Thymus (tissue), 11 donors: ENCODE measurements at regions not wholly inside any gene's neighbourhood (a gene's known extent, or its start where the extent isn't known, plus 50 kb on each side); places are given as distances from the start of the nearest gene placed in this dataset.

Experiments used
- DNase-seq, 9 donors: peaks; one replicate each; pipeline ENCODE4 v3.0.0-alpha.2; 2013; ENCODE audit warnings: low spot score in 9 of 9, low read depth in 6 of 9, missing footprints in 1 of 9
- H3K27ac ChIP-seq, 2 donors: one replicate each; pipeline ENCODE4 v1.5.1; 2013; ENCODE audit warnings: control low read depth in 1 of 2, low read depth in 1 of 2, low read length in 1 of 2, mild to moderate bottlenecking in 1 of 2, moderate library complexity in 1 of 2
- H3K27me3 ChIP-seq, 2 donors: one replicate each; pipeline ENCODE4 v1.5.1; 2013; ENCODE audit warnings: low read length in 1 of 2; ENCODE audit not compliant: control insufficient read depth in 2 of 2, insufficient read depth in 1 of 2
- H3K36me3 ChIP-seq, 2 donors: one replicate each; pipeline ENCODE4 v1.5.1; 2013; ENCODE audit warnings: low read length in 1 of 2, mild to moderate bottlenecking in 1 of 2, moderate library complexity in 1 of 2; ENCODE audit not compliant: control insufficient read depth in 2 of 2, insufficient read depth in 2 of 2
- H3K4me1 ChIP-seq, 2 donors: one replicate each; pipeline ENCODE4 v1.5.1; 2013; ENCODE audit warnings: low read length in 2 of 2; ENCODE audit not compliant: control insufficient read depth in 2 of 2, insufficient read depth in 2 of 2
- H3K4me3 ChIP-seq, 2 donors: one replicate each; pipeline ENCODE4 v1.5.1; 2013; ENCODE audit warnings: low read length in 2 of 2, control low read depth in 1 of 2, mild to moderate bottlenecking in 1 of 2
- H3K9me3 ChIP-seq, 2 donors: one replicate each; pipeline ENCODE4 v1.5.1; 2013; ENCODE audit warnings: low read length in 1 of 2, mild to moderate bottlenecking in 1 of 2; ENCODE audit not compliant: control insufficient read depth in 2 of 2, insufficient read depth in 1 of 2
- WGBS: extraction: QIAGEN DNeasy Blood & Tissue Kit; methylation state at CpG from one replicate; pipeline ENCODE4 v1.1.7; 2013; 5-methylcytosine and 5-hydroxymethylcytosine counted together
- donor health status: healthy.

GRCh38 chr10:32121648-32122047 lies 65.4 kb upstream of the KIF5B start:
- 97% methylated on average over 4 of the region's 4 CpGs for WGBS
- Histone ChIP-seq H3K27ac (no peak overlapping the region), H3K9me3 (peaks cover 1 to 17% of the 10 kb centered on the region in 2 donors), H3K27me3 (no peaks in the 10 kb centered on the region), H3K4me1 (no peaks in the 10 kb centered on the region), H3K36me3 (no peaks in the 10 kb centered on the region), H3K4me3 (no peak overlapping the region)
- no peak for DNase-seq

GRCh38 chr10:32120147-32120546 lies 63.9 kb upstream of the KIF5B start:
- no peak for DNase-seq
- H3K9me3 ChIP-seq, result peaks cover 1 to 17% of the 10 kb centered on the region in 2 donors
- no peaks in the 10 kb centered on the region for H3K4me1 ChIP-seq
- H3K27ac ChIP-seq, result no peak overlapping the region
- 96% methylated on average over 3 of the region's 3 CpGs for WGBS
- H3K4me3 ChIP-seq, result no peak overlapping the region
- no peaks in the 10 kb centered on the region for H3K36me3 ChIP-seq
- H3K27me3 ChIP-seq, result no peaks in the 10 kb centered on the region

DNA sequence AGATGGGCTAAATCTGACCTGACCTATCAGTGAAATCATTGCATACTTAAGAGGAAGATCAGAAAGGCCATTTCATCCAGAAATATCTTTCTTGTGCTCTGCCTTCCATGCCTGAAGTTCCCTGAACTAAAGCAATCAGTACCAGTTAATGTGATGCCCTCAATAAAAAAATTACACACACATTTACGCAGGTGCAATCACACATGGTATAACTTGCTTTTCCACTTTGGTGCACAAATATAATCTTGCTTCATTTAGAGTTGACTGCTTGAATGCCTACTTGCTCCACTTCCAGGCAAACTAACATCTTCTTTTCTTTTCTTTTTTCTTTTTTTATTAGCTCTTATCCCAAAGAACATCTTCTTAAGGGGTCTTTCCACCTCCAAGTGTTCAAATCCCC lies 58.3 kb upstream of the KIF5B start:
- WGBS, result 96% methylated on average over 1 of the region's 1 CpG
- no peaks in the 10 kb centered on the region for H3K27me3 ChIP-seq
- no peak for DNase-seq

GRCh38 chr10:32112055-32112454 lies 55.8 kb upstream of the KIF5B start:
- 90% methylated on average over 3 of the region's 3 CpGs for WGBS
- Histone ChIP-seq H3K27ac (no peak overlapping the region), H3K4me3 (no peak overlapping the region), H3K27me3 (no peaks in the 10 kb centered on the region), H3K9me3 (peaks cover 0 to 11% of the 10 kb centered on the region in 2 donors), H3K4me1 (no peaks in the 10 kb centered on the region), H3K36me3 (no peaks in the 10 kb centered on the region)
- no peak for DNase-seq

More for the DNA sequence above, 58.3 kb upstream of the KIF5B start:
- H3K27ac ChIP-seq, result no peak overlapping the region
- peaks cover 0 to 8% of the 10 kb centered on the region in 2 donors for H3K9me3 ChIP-seq
- no peaks in the 10 kb centered on the region for H3K36me3 ChIP-seq
- H3K4me1 ChIP-seq, result no peaks in the 10 kb centered on the region
- H3K4me3 ChIP-seq, result no peak overlapping the region

DNA sequence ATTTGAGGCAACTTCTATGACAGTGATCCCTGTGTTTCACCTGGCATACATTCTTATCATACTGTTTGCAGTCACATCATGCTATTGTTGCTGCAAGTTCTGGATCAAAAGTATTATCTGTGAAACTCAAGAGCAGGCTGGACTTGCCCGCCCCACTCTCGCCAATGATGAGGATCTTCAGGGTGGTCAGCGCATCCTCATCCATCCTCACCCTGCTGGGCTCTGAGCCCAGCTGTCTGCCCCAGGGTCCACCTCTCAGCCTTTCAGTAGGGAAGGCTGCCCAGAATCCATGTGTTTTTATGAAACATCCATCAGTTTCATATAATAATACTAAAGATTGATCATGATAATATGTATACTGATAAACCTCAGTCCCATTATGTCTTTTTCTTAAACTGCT lies 55.4 kb upstream of the KIF5B start:
- H3K27ac ChIP-seq, result no peak overlapping the region
- no peak overlapping the region for H3K4me3 ChIP-seq
- 98% methylated on average over 3 of the region's 3 CpGs for WGBS
- no peaks in the 10 kb centered on the region for H3K36me3 ChIP-seq
- H3K4me1 ChIP-seq, result no peaks in the 10 kb centered on the region
- peaks cover 0 to 11% of the 10 kb centered on the region in 2 donors for H3K9me3 ChIP-seq
- H3K27me3 ChIP-seq, result no peaks in the 10 kb centered on the region
- no peak for DNase-seq

GRCh38 chr10:32110790-32111189 lies 54.6 kb upstream of the KIF5B start:
- H3K4me3 ChIP-seq, result no peak overlapping the region
- H3K4me1 ChIP-seq, result no peaks in the 10 kb centered on the region
- H3K9me3 ChIP-seq, result peaks cover 0 to 11% of the 10 kb centered on the region in 2 donors
- H3K27ac ChIP-seq, result no peak overlapping the region
- 98% methylated on average over 7 of the region's 7 CpGs for WGBS
- H3K27me3 ChIP-seq, result no peaks in the 10 kb centered on the region
- no peak for DNase-seq
- H3K36me3 ChIP-seq, result no peaks in the 10 kb centered on the region

GRCh38 chr10:32109603-32110002 lies 53.4 kb upstream of the KIF5B start:
- Histone ChIP-seq H3K4me3 (no peak overlapping the region), H3K36me3 (no peaks in the 10 kb centered on the region), H3K27ac (no peak overlapping the region), H3K4me1 (no peaks in the 10 kb centered on the region), H3K27me3 (no peaks in the 10 kb centered on the region), H3K9me3 (peaks cover 0 to 11% of the 10 kb centered on the region in 2 donors)
- 93% methylated on average over 24 of the region's 24 CpGs for WGBS
- DNase-seq, result no peak
